Gastrocnemius medialis (tissue), 4 donors: ENCODE measurements at regions not wholly inside any gene's neighbourhood (a gene's known extent, or its start where the extent isn't known, plus 50 kb on each side); places are given as distances from the start of the nearest gene placed in this dataset.

Experiments used
- ATAC-seq, 2 donors: fragments of 150-250 bp; one replicate each; pipeline ENCODE4 v1.9.1; 2016
- DNase-seq, 2 donors: peaks; one replicate each; pipeline ENCODE4 v3.0.0-alpha.2; 2019
- H3K27ac ChIP-seq, 4 donors: fragments of 200-600 bp; sonication (generic); 1 replicate in 1 of 4; 2 replicates in 3 of 4; pipeline ENCODE4 v1.5.1; 2016 to 2018; ENCODE audit warnings: mild to moderate bottlenecking in 2 of 4, moderate library complexity in 1 of 4
- H3K27me3 ChIP-seq, 3 donors: fragments of 200-600 bp; sonication (generic) in 2 of 3; 1 replicate in 1 of 3; 2 replicates in 2 of 3; pipeline versions ENCODE4 v1.5.1 to v1.6.0; 2016 to 2019; ENCODE audit warnings: mild to moderate bottlenecking in 1 of 3, moderate library complexity in 1 of 3
- H3K36me3 ChIP-seq, 2 donors: fragments of 200-600 bp; sonication (generic) in 1 of 2; one replicate each; pipeline ENCODE4 v1.5.1; 2017 to 2018
- H3K4me1 ChIP-seq, 2 donors: fragments of 200-600 bp; sonication (generic) in 1 of 2; one replicate each; pipeline ENCODE4 v1.5.1; 2016 to 2017; ENCODE audit warnings: mild to moderate bottlenecking in 2 of 2
- H3K4me3 ChIP-seq, 4 donors: fragments of 200-600 bp; sonication (generic) in 3 of 4; 1 replicate in 1 of 4; 2 replicates in 3 of 4; pipeline ENCODE4 v1.5.1; 2016 to 2019; ENCODE audit warnings: mild to moderate bottlenecking in 2 of 4
- H3K9me3 ChIP-seq, 3 donors: fragments of 200-600 bp; sonication (generic) in 2 of 3; 1 replicate in 1 of 3; 2 replicates in 2 of 3; pipeline ENCODE4 v1.5.1; 2016 to 2019
- POLR2A ChIP-seq, 2 donors: fragments of 450-650 bp; IDR thresholded peaks; one replicate each; pipeline ENCODE4 v1.6.1; 2017; ENCODE audit warnings: antibody characterized with exemption in 2 of 2, mild to moderate bottlenecking in 2 of 2, moderate library complexity in 2 of 2
- in situ Hi-C, 4 donors: fragments of 200-750 bp; cut with MboI; loops; one replicate each; pipeline versions ENCODE4 v1.15.0 to v1.8.0; 2017; ENCODE audit warnings: low sequenced_read_pairs in 4 of 4
- intact Hi-C: fragments of 100-400 bp; cut with DNase I; formaldehyde crosslinking; loops from one replicate; pipeline ENCODE4 v1.15.1; 2023; ENCODE audit warnings: low total_unique reads
- TF ChIP-seq, protein P1 (sequence below), 5 experiments: fragments of 450-650 bp in 3 of 5; fragments of 200-600 bp in 2 of 5; sonication (generic) in 2 of 5; IDR thresholded peaks in 4 of 5; conservative IDR thresholded peaks in 1 of 5; 1 replicate in 4 of 5; 2 replicates in 1 of 5; pipeline ENCODE4 v1.5.1; 2016 to 2019; ENCODE audit warnings: antibody characterized with exemption in 5 of 5, mild to moderate bottlenecking in 3 of 5, moderate library complexity in 3 of 5

- in situ Hi-C loops (no loop called here), intact Hi-C loops (no loop called here)
- TF ChIP-seq POLR2A (IDR thresholded peaks at IDR 0.05), result no peak
- TF ChIP-seq, protein P1, sequence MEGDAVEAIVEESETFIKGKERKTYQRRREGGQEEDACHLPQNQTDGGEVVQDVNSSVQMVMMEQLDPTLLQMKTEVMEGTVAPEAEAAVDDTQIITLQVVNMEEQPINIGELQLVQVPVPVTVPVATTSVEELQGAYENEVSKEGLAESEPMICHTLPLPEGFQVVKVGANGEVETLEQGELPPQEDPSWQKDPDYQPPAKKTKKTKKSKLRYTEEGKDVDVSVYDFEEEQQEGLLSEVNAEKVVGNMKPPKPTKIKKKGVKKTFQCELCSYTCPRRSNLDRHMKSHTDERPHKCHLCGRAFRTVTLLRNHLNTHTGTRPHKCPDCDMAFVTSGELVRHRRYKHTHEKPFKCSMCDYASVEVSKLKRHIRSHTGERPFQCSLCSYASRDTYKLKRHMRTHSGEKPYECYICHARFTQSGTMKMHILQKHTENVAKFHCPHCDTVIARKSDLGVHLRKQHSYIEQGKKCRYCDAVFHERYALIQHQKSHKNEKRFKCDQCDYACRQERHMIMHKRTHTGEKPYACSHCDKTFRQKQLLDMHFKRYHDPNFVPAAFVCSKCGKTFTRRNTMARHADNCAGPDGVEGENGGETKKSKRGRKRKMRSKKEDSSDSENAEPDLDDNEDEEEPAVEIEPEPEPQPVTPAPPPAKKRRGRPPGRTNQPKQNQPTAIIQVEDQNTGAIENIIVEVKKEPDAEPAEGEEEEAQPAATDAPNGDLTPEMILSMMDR (IDR thresholded peaks at IDR 0.05 in 4 of 5, conservative IDR thresholded peaks at IDR 0.05 in 1 of 5), result no peak
- no peaks in the 10 kb centered on the region for H3K36me3 ChIP-seq
- H3K27me3 ChIP-seq, result no peaks in the 10 kb centered on the region
- no peaks in the 10 kb centered on the region for H3K9me3 ChIP-seq
- no peak overlapping the region for H3K4me3 ChIP-seq
- no peak overlapping the region for H3K27ac ChIP-seq
- no peaks in the 10 kb centered on the region for H3K4me1 ChIP-seq
- no peak for ATAC-seq
- no peak for DNase-seq
These were observed 189.8 kb downstream of the PLOD2 start for GRCh38 chr3:145971186-145971585.

GRCh38 chr3:145972851-145973250 lies 188.1 kb downstream of the PLOD2 start:
- Histone ChIP-seq H3K4me3 (no peak overlapping the region), H3K36me3 (no peaks in the 10 kb centered on the region), H3K9me3 (no peaks in the 10 kb centered on the region), H3K27me3 (no peaks in the 10 kb centered on the region), H3K27ac (no peak overlapping the region), H3K4me1 (no peaks in the 10 kb centered on the region)
- in situ Hi-C loops, result no loop called here
- DNase-seq (no peak), ATAC-seq (no peak)
- intact Hi-C loops, result no loop called here
- TF ChIP-seq POLR2A (IDR thresholded peaks at IDR 0.05), result no peak
- TF ChIP-seq, protein P1 (IDR thresholded peaks at IDR 0.05 in 4 of 5, conservative IDR thresholded peaks at IDR 0.05 in 1 of 5), result no peak

DNA sequence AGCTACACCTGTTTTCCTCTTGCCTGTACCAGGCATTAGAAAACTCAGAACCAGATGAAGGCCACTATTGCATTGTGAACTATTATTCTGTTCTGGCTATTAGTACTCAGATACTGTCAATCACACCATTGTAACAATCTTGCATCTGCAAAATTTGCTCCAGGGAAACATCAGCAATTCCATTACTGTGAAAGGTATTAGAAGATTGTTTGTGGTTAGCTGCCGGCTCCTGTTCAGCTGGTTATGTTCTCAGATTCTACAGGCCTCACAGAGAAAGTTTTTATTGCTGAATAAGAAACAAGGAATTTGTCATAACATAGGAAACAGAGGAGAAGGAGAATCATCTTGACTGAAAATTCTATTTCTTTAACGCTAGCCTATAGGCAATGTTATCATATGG lies 179.9 kb downstream of the PLOD2 start:
- H3K9me3 ChIP-seq, result no peaks in the 10 kb centered on the region
- ATAC-seq (no peak), DNase-seq (no peak)
- in situ Hi-C loops (no loop called here), intact Hi-C loops (no loop called here)
- no peaks in the 10 kb centered on the region for H3K36me3 ChIP-seq
- H3K4me3 ChIP-seq, result no peak overlapping the region
- no peak for TF ChIP-seq POLR2A (IDR thresholded peaks at IDR 0.05)
- TF ChIP-seq, protein P1 (IDR thresholded peaks at IDR 0.05 in 4 of 5, conservative IDR thresholded peaks at IDR 0.05 in 1 of 5), result no peak
- H3K4me1 ChIP-seq, result no peaks in the 10 kb centered on the region
- H3K27ac ChIP-seq, result no peak overlapping the region
- H3K27me3 ChIP-seq, result no peaks in the 10 kb centered on the region

DNA sequence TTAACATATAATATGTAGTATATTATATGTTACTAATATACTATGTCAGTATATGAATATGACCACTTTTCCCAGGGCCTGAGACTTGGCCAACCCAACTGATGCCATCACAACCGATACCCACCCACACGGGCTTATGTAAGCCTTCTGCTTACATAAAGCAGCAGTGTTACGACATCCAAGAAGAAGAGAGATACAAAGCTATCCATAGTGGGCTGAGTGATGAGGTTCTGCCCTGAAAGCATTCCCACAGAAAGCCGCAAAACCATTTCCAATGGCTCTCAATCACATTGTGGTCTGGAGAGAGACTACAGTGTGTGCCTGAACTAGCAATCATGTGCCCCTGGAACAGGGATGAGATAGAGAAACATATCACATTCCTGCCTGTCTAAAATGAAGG lies 177.9 kb downstream of the PLOD2 start:
- H3K36me3 ChIP-seq, result no peaks in the 10 kb centered on the region
- TF ChIP-seq, protein P1 (IDR thresholded peaks at IDR 0.05 in 4 of 5, conservative IDR thresholded peaks at IDR 0.05 in 1 of 5), result no peak
- TF ChIP-seq POLR2A (IDR thresholded peaks at IDR 0.05), result no peak
- no peak for ATAC-seq
- intact Hi-C loops (no loop called here), in situ Hi-C loops (no loop called here)
- H3K27me3 ChIP-seq, result no peaks in the 10 kb centered on the region
- no peaks in the 10 kb centered on the region for H3K4me1 ChIP-seq
- no peak overlapping the region for H3K27ac ChIP-seq
- no peak overlapping the region for H3K4me3 ChIP-seq
- no peak for DNase-seq
- no peaks in the 10 kb centered on the region for H3K9me3 ChIP-seq
